HG03095 (cell line): ENCODE measurements at regions not wholly inside any gene's neighbourhood (a gene's known extent, or its start where the extent isn't known, plus 50 kb on each side); places are given as distances from the start of the nearest gene placed in this dataset.
A peak's percentile ranks its signal among the peaks of the same experiment; 100 is the strongest.

Source experiments
- ATAC-seq: cut with Tn5 transposase; IDR thresholded peaks from one replicate; pipeline ENCODE4 v1.9.1; 2021; ENCODE audit warnings: moderate library complexity; ENCODE audit not compliant: unreplicated experiment

- no peak for ATAC-seq
These were observed 182.6 kb upstream of the ROPN1 start for GRCh38 chr3:124174476-124174875.

GRCh38 chr3:124174910-124175874 is 183.3 kb upstream of the ROPN1 start:
- ATAC-seq = no peak

GRCh38 chr3:124177071-124177470 is 185.1 kb upstream of the ROPN1 start:
- ATAC-seq = no peak

GRCh38 chr3:124178531-124178930 is 186.6 kb upstream of the ROPN1 start:
- ATAC-seq = no peak

GRCh38 chr3:124200407-124200806 is 208.5 kb upstream of the ROPN1 start:
- no peak for ATAC-seq

- no peak for ATAC-seq
These were observed 209.3 kb upstream of the ROPN1 start for GRCh38 chr3:124201226-124201625.

- ATAC-seq = no peak
These were observed 209.9 kb upstream of the ROPN1 start for GRCh38 chr3:124201786-124202185.

- no peak for ATAC-seq
These were observed 210.8 kb upstream of the ROPN1 start for GRCh38 chr3:124202754-124203153.

- no peak for ATAC-seq
These were observed 211.4 kb upstream of the ROPN1 start for GRCh38 chr3:124203292-124203691.

GRCh38 chr3:124206225-124207055 is 214.5 kb upstream of the ROPN1 start:
- no peak for ATAC-seq

- ATAC-seq = no peak
These were observed 215.2 kb upstream of the ROPN1 start for GRCh38 chr3:124207077-124207476.

- peak; percentile 91 for ATAC-seq
These were observed 216.1 kb upstream of the ROPN1 start for GRCh38 chr3:124207873-124208485.

GRCh38 chr3:124209426-124209825 is 217.5 kb upstream of the ROPN1 start:
- no peak for ATAC-seq

- ATAC-seq = no peak
These were observed 219.0 kb upstream of the ROPN1 start for GRCh38 chr3:124210899-124211298.

- no peak for ATAC-seq
These were observed 221.7 kb upstream of the ROPN1 start for GRCh38 chr3:124213641-124214040.

- no peak for ATAC-seq
These were observed 225.6 kb upstream of the ROPN1 start for GRCh38 chr3:124217542-124217941.

- no peak for ATAC-seq
These were observed 229.5 kb upstream of the ROPN1 start for GRCh38 chr3:124221422-124221821.

GRCh38 chr3:124223853-124224252 is 231.9 kb upstream of the ROPN1 start:
- no peak for ATAC-seq

GRCh38 chr3:124227150-124227630 is 235.3 kb upstream of the ROPN1 start:
- no peak for ATAC-seq

- no peak for ATAC-seq
These were observed 237.5 kb upstream of the ROPN1 start for GRCh38 chr3:124229420-124229819.

- ATAC-seq = no peak
These were observed 237.9 kb upstream of the ROPN1 start for GRCh38 chr3:124229836-124230235.
